ENCODE measurements at regions not wholly inside any gene's neighbourhood (a gene's known extent, or its start where the extent isn't known, plus 50 kb on each side); places are given as distances from the start of the nearest gene placed in this dataset.

DNA sequence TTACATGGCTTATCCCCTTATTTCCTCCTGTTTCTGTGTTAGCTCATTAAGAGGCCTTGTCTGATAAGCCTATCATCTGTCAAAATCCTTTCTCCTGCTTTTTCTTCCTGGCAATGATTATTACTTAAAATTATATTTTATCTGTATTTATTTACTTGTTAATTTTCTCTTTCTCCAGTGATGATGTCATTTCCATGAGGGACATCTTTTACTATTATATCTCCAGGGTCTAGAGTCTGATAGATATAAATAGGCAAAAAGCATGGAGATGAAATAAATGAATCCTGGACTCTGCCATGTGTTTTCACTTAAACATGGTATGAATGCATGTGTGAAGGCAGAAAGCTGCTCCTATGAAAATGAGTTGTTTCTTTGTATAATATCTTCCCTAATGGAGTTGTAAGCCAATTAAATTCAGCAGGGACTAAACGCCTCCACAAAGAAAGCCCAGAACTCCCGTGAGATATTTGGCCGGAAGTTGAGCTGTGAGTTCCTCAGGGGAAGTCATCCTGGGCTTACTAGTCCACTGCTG, 375.2 kb downstream of the TUSC7 start:
- no peak for DNase-seq

DNA sequence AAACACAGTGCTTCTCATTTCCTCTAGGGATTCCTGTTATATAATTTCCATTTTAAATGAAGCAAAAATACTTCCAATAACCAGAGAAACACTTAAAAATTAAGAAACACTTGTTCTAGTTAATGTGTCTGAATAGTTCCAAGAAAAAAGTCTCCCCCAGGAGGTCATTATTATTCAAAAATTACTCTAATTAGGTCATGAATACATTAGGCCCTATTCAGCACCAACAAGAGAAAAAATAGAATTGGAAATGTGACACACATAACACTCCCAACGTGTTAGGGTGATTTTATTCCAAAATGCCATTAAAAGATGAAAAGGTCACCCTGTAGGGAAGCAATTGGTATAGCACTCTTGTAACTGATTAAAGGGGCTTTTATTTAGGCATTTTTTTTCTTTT, 382.1 kb downstream of the TUSC7 start:
- no peak for DNase-seq

DNA sequence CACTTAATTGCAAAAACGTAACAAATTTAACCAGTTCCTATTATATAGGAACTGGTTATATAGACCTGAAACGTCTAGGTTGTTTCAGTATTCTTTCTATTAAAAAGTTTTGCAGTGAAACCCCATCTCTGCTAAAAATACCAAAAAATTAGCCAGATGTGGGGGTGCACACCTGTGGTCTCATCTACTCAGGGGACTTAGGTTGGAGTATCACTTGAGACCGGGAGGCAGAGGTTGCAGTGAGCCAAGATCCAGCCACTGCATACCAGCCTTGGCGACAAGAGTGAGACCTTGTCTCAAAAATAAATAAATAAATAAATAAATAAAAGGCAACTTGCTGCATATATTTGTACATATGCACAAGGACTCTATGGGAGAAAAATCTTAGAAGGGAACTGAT, 387.0 kb downstream of the TUSC7 start:
- DNase-seq = no peak

DNA sequence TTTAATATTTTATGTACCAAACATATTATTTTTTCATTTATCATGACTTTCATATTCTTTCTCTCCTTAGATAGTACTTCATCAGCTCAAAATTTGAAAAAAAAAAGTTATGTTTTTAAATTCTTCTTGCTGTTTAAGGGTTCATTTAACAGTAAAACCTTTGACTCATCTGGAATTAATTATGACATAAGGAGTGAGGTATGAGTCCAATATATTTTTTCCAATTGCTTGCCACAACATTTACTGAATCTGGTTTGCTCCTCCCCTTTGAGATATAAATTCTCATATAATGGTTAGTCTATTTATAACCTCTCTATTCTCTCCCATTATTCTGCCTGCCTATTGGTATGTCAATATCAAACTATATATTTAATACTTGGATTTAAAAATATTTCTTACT, 387.8 kb downstream of the TUSC7 start:
- no peak for DNase-seq

DNA sequence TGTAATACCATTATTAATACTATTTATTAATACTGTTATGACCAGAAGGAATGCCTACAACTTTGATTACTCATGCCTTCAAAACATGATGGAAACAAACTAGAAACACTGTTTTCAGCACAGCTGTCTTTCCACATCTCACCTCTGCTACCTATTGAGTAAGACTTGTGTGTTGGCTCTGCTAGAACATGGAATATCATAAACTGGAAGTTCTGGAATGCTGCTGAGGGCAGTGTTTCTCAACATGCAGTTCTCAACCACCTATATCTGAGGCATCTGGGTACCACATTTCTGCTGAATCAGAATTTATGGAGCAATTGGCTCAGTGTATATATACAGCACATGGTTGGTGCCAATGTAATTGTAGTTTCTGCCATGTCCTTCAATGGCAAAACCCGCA, 392.1 kb downstream of the TUSC7 start:
- no peak for DNase-seq

DNA sequence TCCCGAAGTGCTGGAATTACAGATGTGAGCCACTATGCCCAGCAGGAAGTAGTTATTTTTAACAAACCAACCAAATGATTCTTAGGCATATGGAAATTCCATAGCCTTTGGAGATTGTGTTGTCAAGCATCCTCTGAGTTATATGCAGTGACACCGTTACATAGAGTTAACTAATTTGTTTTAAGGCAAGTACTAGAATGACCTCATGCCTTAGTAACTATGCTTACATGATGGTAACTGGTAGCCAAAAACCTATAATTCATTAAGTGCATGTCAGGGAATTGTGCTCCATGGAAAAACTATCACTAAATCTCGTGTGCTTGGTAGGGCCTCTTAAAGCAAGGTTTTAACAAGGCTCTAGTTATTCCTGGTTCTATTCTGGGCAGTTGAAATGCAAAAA, 392.8 kb downstream of the TUSC7 start:
- DNase-seq = no peak

DNA sequence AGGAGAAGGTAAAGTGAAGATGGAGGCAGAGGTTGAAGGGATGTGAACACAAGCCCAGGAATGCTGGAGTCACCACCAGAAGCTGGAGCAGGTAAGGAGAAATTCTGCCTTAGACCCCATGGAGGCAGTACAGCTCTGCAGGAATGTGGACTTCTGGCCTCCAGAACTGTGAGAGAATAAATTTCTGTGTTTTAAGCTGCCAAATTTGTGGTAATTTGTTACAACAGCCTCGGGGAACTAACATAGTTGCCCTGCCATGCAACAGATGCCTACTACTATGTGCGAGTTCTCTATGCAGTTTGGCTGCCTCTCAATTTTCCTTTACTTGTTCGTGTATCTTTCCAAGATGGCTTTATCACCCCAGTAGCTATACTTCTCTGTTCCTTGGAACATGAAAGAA, 394.1 kb downstream of the TUSC7 start:
- no peak for DNase-seq

DNA sequence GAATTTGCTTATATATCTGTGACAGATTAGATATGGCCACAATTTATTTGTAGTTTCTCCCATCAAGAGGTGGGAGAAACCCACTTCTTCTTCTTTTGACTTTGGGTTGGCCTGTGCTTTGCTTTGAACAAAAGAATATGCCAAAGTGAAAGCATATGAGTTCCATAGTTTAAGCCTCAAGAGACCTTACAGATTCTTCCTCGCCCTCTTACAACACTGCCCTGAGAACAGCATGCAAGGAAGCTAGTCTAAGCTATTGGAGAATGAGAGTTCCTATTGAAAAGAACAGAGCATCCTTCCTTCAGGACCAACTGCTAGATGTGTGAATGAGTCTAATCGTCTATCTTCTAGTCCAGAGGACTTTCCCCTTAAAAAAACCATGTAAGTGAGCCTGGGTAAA, 394.8 kb downstream of the TUSC7 start:
- no peak for DNase-seq

DNA sequence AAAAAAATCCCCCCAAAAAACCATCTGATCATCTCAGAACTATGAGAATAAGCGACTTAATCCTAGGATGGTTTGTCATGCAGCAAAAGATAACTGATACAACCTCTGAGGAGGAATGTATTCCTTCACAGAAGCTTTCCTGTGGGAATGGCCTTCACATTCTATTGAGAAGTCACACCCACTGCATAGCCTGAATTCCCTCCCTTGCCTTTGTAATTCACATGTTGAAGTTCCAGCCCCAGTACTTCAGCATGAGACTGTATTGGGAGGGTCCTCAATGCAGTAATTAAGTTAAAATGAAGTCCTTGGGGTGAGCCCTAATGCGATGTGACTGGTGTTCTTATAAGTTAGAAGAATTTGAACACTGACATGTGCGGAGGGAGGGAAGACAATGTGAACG, 395.2 kb downstream of the TUSC7 start:
- DNase-seq = no peak

DNA sequence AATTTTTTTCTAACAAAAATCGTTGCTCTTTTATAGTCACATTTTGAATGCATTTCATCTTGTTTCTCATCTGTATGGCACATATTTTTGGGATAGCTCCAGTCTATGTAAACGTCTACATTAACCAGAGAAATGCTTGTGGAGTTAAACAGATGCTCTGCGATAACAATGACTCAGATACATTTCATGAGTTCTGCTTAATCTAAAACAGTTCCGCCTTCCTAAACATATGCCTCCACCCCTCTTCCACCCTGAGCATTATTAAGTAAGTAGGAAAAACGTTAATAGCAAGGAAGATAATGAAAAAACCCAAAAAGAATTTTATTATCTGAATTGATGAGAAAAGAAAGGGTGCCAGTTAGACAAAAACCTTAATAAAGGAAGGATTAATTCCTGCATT, 396.1 kb downstream of the TUSC7 start:
- DNase-seq = no peak

DNA sequence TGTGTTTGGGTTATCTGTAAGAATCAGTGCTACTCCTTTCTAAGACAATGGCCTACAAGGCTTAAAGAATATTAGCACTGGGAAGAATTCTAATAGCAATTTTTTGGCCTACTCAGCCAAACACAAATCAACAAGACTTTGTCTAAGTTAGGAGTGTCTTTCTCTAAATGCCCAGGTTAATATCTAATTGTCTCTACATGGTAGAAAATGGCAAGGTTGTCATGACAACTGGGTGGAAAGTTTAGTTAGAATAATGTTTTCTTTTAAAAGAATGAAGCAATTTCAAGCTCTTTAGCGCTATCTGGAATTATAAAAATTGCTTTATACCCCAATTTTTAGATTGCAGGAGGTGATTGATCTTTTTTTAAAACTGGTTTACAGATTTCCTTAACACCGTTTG, 396.8 kb downstream of the TUSC7 start:
- DNase-seq = no peak

DNA sequence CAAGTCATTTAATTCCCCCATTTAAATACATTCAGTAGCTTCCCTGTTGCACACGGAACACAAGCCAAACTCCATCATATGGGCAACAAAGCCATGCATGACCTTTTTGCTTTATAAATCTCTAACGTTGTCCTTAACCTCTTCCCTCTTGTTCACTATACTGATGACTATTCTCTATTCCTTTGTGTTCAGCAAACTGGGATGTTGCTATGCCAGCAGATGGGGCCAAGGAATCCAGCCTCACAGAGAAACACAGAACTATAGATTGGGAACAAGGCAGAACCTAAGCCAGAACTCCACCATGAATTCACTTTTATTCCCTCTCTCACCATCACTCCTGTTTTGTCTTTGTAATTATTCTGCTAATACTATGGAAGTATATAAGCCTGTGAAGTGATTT, 398.4 kb downstream of the TUSC7 start:
- DNase-seq = no peak

DNA sequence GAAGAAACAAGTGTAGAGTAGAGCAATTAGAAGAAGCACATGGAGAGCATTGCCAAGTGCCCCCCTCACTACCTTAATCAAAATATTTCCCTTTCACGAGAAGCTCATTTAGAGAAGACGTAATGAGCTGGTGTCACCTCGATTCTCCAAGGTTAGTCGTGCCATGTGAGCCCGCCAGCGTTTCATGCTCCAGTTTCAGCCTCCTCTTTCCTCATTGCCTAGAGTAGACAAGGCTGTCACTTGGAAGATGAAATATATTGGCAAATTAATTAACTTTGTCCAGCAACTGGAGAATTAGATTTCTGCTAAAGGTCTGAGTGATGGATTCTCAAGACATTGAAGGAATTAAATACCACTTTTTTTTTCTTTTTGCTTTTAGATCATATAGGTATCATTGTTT, 399.6 kb downstream of the TUSC7 start:
- no peak for DNase-seq

DNA sequence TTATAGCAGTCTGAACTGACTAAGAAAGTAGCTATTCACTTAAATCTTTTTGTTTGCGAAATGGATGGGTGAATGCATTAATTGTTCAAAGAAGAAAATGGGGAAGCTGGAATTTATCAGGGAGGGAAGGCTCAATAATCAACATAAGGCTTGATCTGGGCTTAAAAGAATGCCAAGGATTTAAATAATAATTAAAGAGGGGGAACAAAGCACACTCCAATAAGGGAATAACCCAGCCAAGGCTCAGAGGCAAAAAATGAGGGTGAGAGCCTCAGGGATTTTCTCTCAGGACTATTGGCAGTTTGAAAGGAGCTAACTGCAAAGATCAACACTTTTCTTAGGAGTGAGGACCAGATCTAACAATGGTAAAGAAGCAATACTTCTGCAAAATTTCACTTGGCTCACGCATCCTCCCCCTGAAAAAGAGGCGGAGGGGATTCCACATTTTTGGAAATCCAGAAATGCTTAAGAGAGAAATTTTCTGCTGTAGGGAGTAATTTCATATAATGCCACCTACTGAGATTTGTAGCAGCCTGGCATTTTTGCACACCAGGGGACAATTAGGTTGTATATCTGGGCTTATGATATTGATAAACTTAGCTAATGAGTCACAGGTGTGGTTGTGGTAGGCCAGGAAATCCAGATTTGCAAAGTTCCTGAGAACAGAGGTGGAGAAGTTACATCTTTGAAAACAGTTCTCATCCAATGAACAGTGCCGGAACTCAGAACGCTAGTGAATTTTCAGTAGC, 405.1 kb downstream of the TUSC7 start:
- DNase-seq = no peak

DNA sequence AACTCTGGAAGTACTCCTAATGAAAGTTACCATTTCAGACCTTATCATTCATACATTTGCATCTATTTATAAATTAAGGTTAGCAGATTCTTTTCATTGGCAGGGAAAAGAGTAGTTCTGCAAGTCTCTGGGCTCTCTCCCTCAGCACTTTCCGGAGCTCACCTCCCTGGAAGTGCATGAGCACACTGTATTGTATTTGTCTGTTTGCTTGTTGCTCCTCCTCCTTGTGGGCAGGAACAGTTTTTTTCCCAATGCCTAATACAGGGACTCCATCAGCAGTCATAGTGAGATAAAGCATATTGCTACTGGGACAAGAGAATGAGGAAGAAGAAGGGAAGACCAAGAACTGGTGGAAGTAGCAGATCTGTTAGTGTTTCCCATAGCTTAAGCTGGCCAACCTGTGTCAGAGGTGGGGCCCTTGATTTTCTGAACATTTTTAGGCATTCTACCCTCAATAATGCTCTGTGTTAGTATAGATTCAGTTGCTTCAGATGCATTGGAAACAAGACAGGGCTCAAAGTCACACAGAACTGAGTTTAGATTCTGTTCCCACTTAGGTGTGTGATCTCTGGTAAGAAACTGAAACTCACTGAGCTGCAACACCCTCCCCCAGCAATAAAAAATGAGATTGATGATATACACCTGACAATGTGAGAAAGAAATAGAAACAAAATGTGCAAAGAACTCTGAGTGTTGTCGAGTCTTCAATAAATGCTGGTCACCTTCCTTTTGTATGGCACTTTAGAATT, 407.8 kb downstream of the TUSC7 start:
- no peak for DNase-seq

DNA sequence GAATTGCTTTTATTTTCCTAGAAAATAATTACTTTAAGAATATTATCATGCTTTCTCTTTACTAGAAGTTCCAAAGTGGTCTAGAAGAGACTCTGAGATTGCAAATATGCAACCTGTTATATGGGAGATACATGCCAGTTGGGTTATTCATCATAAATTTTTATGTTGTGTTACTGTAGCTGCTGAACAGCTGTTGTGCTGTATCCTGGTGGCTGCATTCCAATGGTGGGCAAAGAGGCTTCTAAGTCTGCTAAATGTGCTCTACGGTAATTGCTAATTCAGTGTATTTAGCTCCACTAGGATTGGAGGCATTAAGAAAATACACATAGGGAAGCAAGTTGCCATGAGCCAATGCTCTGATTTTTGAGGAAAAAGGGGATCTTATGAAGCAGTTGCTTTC, 409.0 kb downstream of the TUSC7 start:
- peak; percentile 6 for DNase-seq

DNA sequence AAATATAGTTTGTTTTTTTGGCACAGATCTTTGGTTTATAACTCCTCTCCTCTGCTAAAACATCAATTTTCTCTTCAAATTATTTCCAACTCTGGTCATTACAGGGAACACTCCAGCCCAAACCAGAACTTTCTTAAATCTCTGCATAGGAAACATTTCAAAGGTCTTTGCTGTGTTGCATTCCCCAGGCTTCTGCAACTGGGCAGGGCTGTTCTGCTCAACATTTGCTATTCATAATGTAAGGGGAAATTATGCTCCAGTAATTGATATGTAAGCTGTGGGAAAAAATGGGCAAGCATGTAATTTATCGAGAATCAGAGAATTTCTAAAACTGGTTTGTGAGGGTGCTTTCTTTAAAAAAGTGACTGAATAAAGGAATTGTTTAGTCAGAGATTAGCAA, 410.4 kb downstream of the TUSC7 start:
- DNase-seq = no peak

DNA sequence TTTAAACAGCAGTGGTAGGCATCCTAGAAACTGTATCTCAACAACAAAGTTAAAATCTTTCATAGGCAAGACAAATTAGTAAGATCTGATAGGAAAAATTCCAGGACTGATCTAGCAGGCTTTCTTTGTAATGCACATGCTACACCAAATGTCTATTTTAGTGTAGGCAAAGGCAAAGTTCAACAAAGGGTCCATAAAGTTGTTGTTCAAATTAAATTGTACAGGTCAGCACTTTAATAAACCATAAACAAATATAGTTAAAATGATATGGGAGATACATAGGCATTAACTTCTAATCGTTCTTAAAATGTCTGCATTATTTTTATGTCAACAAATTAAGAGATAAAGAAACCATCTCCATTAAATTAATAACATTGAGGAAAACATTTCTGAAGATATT, 413.0 kb downstream of the TUSC7 start:
- no peak for DNase-seq

DNA sequence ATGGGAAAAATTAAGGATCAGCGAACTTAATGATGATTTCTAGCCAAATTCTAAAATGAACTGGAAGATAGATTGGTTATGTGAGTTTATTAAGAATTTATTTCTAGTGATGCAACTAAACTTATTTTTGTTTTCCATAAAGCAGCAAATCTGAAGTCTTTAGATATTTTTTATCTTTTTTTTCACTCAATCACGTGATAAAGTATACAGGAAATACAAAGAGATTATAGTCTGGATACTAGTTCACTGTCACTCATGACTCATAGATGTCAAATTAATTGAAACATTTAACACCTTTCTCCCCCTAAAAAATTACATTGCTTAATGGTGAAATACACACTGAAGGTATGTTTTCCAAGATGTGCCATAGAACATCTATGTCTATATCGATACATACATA, 416.9 kb downstream of the TUSC7 start:
- DNase-seq = no peak

DNA sequence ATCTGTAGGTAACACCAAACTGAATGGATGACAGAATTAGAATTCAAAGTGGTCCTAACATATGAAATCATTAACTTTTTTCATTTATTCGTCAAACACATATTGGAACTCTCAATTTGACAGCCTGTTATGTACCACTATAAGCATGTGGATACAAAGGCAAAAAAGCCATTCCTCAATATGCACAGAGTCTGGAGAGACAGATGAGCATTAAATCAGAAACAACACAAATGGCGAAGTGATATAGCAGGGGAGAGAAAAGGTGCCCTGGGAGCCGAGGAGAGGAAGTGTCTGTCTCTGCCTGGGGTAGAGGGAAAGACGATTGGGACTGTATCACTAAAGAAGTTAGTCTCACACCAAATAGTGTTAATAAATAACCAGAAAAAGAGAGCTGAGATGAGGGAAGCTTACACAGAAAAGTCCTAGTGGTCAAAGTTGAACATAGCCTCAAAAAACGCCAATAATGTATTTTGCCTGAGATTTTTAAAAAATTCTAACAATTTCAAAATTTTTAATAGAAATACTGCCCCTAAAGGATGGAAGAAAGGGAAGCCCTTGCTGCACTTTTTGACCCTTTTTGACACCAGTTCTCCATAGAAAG, 417.5 kb downstream of the TUSC7 start:
- DNase-seq = no peak

DNA sequence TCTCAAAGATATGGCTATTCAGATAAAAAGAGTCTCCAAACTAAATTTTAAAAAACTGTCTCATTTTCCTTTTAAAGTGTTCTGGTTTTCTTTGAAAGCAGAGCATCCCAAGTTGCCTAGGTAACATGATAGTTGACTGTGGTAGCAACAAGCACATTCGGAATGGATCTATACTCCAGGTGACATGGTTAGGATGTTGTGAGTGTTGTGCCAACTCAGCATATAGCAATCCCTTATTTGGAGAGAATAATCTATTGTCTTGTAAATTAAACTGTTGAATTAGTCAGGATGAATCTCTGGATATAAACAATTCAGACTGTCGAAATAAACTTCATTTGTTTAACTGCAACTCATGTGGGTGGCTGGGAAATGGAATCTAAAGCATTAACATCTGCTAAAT, 418.6 kb downstream of the TUSC7 start:
- no peak for DNase-seq

DNA sequence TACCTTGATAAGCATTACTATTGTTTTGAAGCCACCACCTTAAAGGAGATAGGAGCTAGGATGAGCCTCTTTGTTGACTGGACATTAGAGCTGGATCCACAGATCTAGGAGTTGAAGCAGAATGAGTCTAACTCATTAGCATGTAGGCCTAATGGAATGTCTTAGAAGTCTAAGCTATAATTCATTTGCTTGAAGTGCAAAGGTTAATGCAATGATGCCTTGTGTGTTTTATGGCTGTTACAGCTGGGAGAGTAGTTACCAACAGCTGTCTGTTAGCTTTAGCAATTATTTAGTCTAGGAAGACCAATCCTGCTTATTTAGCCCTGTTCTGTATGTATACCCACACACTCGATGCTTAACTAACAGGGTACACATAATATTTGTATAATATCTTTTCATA, 419.3 kb downstream of the TUSC7 start:
- DNase-seq = no peak

DNA sequence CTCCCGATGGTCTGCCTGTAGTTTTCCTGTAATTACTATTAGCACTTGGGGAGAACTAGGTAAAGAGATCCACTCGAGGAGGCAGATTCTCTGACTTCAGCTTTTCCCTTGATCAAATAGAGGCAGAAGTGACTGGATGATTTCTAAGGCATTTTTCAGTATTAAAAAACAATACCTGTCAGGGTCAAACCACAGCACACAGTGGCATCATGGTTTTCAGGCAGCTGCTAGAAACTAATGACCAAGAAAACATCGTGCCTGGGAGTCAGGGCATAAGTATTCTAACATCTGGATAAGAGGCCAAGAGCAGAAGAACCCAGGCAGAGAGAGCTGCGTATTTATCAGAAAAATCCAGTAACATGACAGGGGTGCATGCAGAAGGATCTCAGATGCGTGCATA, 419.9 kb downstream of the TUSC7 start:
- DNase-seq = no peak

DNA sequence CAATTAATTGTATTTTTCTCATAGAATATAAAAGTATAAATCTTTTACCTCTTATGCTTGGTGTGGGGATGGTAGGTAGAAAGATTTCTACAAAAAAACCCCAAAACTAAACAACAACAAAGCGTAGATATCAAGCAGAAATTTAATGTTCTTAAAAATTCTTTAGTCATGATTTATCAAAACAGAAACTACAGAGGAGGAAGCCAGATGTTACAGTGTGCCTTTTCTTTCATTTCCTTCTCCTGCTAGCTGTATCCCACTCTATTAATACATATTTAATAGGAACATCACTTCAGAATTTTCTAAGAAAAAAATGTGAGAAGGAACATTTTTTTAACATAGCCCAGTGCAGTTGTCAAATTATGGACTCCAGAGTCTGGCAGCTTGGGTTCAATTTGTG, 420.6 kb downstream of the TUSC7 start:
- DNase-seq = no peak

Data from hindlimb muscle (tissue), 1 donor.